Neural cell (in vitro differentiated cells): ENCODE measurements at regions not wholly inside any gene's neighbourhood (a gene's known extent, or its start where the extent isn't known, plus 50 kb on each side); places are given as distances from the start of the nearest gene placed in this dataset.

ENCODE experiments used
- H2AFZ ChIP-seq: fragments of 200-600, 300-800 bp; sonication (generic), shearing (Covaris generic); 2 replicates; pipeline ENCODE4 v1.6.0; 2014; ENCODE audit warnings: low read depth, mild to moderate bottlenecking, antibody characterized with exemption, low read length, moderate library complexity
- H3F3A ChIP-seq: fragments of 200-600 bp; shearing (Covaris generic); 2 replicates; pipeline ENCODE4 v1.6.1; 2016; ENCODE audit warnings: mild to moderate bottlenecking, moderate library complexity, mixed read lengths, antibody characterized with exemption, low read length; ENCODE audit not compliant: insufficient read depth, poor library complexity, severe bottlenecking
- H3K27ac ChIP-seq: fragments of 200-600, 300-800 bp; sonication (generic), shearing (Covaris generic); 2 replicates; pipeline ENCODE4 v1.5.1; 2014; ENCODE audit warnings: mild to moderate bottlenecking, low read length, moderate library complexity
- H3K27me3 ChIP-seq: fragments of 300-800, 200-600 bp; sonication (generic), shearing (Covaris generic); 2 replicates; pipeline ENCODE4 v1.6.0; 2014; ENCODE audit warnings: mild to moderate bottlenecking, low read depth, low read length, moderate library complexity; ENCODE audit not compliant: insufficient read depth
- H3K36me3 ChIP-seq: fragments of 300-800, 200-600 bp; sonication (generic), shearing (Covaris generic); 2 replicates; pipeline ENCODE4 v1.5.1; 2014; ENCODE audit warnings: mild to moderate bottlenecking, antibody characterized with exemption, low read length, moderate library complexity; ENCODE audit not compliant: insufficient read depth
- H3K4me2 ChIP-seq: fragments of 300-800, 200-600 bp; sonication (generic), shearing (Covaris generic); 2 replicates; pipeline ENCODE4 v1.6.0; 2014; ENCODE audit warnings: mild to moderate bottlenecking, low read length
- H3K4me3 ChIP-seq: fragments of 300-800, 200-600 bp; sonication (generic), shearing (Covaris generic); 2 replicates; pipeline ENCODE4 v1.5.1; 2014; ENCODE audit warnings: mild to moderate bottlenecking, low read length, moderate library complexity
- H3K79me2 ChIP-seq: fragments of 200-600 bp; shearing (Covaris generic); replicated peaks from 2 replicates; pipeline ENCODE4 v1.6.0; 2014; ENCODE audit warnings: mild to moderate bottlenecking, low read length, moderate library complexity; ENCODE audit not compliant: insufficient read depth
- H3K9ac ChIP-seq: fragments of 300-800, 200-600 bp; sonication (generic), shearing (Covaris generic); 2 replicates; pipeline ENCODE4 v1.6.1; 2016; ENCODE audit warnings: mild to moderate bottlenecking, low read length, mixed read lengths
- H3K9me2 ChIP-seq: fragments of 200-600 bp; shearing (Covaris generic); 2 replicates; pipeline ENCODE4 v1.6.1; 2016; ENCODE audit warnings: mild to moderate bottlenecking, low read length, mixed read lengths; ENCODE audit not compliant: insufficient read depth
- H3K9me3 ChIP-seq: fragments of 200-600, 300-800 bp; sonication (generic), shearing (Covaris generic); 2 replicates; pipeline ENCODE4 v1.6.1; 2016; ENCODE audit warnings: mild to moderate bottlenecking, mixed run types, low read length, moderate library complexity, mixed read lengths
- H4K20me1 ChIP-seq: fragments of 200-600 bp; shearing (Covaris generic); 2 replicates; pipeline ENCODE4 v1.6.1; 2016; ENCODE audit warnings: mild to moderate bottlenecking, mixed run types; ENCODE audit not compliant: insufficient read depth
- EP300 ChIP-seq: fragments of 450-650 bp; conservative IDR thresholded peaks from 2 replicates; pipeline ENCODE4 v1.6.1; 2014; ENCODE audit warnings: antibody characterized with exemption, mild to moderate bottlenecking, moderate library complexity; ENCODE audit not compliant: poor library complexity, severe bottlenecking
- EZH2 ChIP-seq: fragments of 200-600, 300-800 bp; shearing (Covaris generic), sonication (generic); IDR thresholded peaks from 2 replicates; pipeline ENCODE4 v1.6.1; 2014; ENCODE audit warnings: antibody characterized with exemption, low read length, borderline replicate concordance, mild to moderate bottlenecking; ENCODE audit not compliant: insufficient read depth, poor library complexity, severe bottlenecking
- MXI1 ChIP-seq: fragments of 450-650 bp; conservative IDR thresholded peaks from 2 replicates; pipeline ENCODE4 v1.6.1; 2014; ENCODE audit warnings: antibody characterized with exemption, mild to moderate bottlenecking; ENCODE audit not compliant: poor library complexity, severe bottlenecking
- POLR2AphosphoS5 ChIP-seq: IDR thresholded peaks from 2 replicates; pipeline ENCODE4 v1.6.1; 2012
- RAD21 ChIP-seq: fragments of 450-650 bp; conservative IDR thresholded peaks from 2 replicates; pipeline ENCODE4 v1.6.1; 2014; ENCODE audit warnings: antibody characterized with exemption, mild to moderate bottlenecking, moderate library complexity
- REST ChIP-seq: IDR thresholded peaks from 2 replicates; pipeline ENCODE4 v1.6.1; 2012; ENCODE audit warnings: borderline replicate concordance
- SMC3 ChIP-seq: fragments of 450-650 bp; conservative IDR thresholded peaks from 2 replicates; pipeline ENCODE4 v1.6.1; 2014; ENCODE audit warnings: antibody characterized with exemption, mild to moderate bottlenecking, moderate library complexity; ENCODE audit not compliant: poor library complexity
- TAF1 ChIP-seq: IDR thresholded peaks from 2 replicates; pipeline ENCODE4 v1.6.1; 2012; ENCODE audit warnings: low read depth
- TF ChIP-seq, protein P1 (sequence below): fragments of 450-650 bp; IDR thresholded peaks from 2 replicates; pipeline ENCODE4 v1.5.1; 2014; ENCODE audit warnings: antibody characterized with exemption, mild to moderate bottlenecking, moderate library complexity; ENCODE audit not compliant: poor library complexity, severe bottlenecking

DNA sequence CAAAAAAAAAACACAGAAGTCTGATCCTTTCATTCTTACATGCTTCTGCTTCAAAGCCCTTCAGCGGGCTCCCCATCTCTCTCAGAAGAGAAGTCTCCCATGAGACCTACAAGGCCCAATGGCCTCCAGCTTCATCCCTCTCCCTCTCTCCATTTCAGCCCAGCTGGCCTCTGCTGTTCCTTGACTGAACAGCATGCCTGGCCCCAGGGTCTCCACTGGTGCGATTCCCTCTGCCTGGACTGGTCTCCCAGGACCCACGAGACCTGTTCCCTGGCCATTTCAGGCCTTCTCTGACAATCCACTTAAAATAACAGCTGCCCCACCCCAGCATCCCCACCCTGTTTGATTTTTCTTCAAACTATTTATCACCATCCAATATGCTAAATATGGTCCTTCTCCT, 91.2 kb downstream of the AIPL1 start:
- TF ChIP-seq EZH2 (no peak), REST (no peak)

DNA sequence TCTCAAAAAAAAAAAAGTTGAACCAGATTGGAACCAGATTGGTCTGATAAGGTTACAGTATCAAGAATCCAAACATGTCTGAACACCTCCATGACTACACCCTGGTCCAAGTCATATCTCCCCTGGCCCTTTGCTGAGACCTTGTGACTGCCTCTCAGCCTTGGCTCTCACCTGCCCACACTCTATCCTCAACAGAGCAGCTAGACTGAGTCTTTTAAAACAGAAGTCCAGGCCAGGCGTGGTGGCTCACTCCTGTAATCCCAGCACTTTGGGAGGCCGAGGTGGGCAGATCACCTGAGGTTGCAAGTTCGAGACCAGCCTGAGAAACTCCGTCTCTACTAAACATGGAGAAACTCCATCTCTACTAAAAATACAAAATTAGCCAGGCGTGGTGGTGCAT, 91.7 kb downstream of the AIPL1 start:
- no peaks in the 10 kb centered on the region for H3K9me3 ChIP-seq
- H3K79me2 ChIP-seq = no peaks in the 10 kb centered on the region
- no peaks in the 10 kb centered on the region for H3K9me2 ChIP-seq
- H3K27ac ChIP-seq = no peak overlapping the region
- H3K9ac ChIP-seq = no peak overlapping the region
- H2AFZ ChIP-seq = no peak overlapping the region
- no peaks in the 10 kb centered on the region for H3K36me3 ChIP-seq
- H3K4me2 ChIP-seq = no peak overlapping the region
- no peak overlapping the region for H3K4me3 ChIP-seq
- TF ChIP-seq, protein P1, sequence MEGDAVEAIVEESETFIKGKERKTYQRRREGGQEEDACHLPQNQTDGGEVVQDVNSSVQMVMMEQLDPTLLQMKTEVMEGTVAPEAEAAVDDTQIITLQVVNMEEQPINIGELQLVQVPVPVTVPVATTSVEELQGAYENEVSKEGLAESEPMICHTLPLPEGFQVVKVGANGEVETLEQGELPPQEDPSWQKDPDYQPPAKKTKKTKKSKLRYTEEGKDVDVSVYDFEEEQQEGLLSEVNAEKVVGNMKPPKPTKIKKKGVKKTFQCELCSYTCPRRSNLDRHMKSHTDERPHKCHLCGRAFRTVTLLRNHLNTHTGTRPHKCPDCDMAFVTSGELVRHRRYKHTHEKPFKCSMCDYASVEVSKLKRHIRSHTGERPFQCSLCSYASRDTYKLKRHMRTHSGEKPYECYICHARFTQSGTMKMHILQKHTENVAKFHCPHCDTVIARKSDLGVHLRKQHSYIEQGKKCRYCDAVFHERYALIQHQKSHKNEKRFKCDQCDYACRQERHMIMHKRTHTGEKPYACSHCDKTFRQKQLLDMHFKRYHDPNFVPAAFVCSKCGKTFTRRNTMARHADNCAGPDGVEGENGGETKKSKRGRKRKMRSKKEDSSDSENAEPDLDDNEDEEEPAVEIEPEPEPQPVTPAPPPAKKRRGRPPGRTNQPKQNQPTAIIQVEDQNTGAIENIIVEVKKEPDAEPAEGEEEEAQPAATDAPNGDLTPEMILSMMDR = no peak
- no peak for TF ChIP-seq REST
- TF ChIP-seq RAD21 = no peak
- no peak for TF ChIP-seq SMC3
- no peak for TF ChIP-seq TAF1
- TF ChIP-seq EZH2 = no peak
- TF ChIP-seq POLR2AphosphoS5 = no peak
- TF ChIP-seq MXI1 = no peak
- no peak for TF ChIP-seq EP300
- no peaks in the 10 kb centered on the region for H3F3A ChIP-seq
- no peaks in the 10 kb centered on the region for H4K20me1 ChIP-seq
- no peaks in the 10 kb centered on the region for H3K27me3 ChIP-seq

More for the DNA sequence above, 91.2 kb downstream of the AIPL1 start:
- H3K79me2 ChIP-seq = no peaks in the 10 kb centered on the region
- no peaks in the 10 kb centered on the region for H3K36me3 ChIP-seq
- no peak overlapping the region for H2AFZ ChIP-seq
- H3K4me2 ChIP-seq = no peak overlapping the region
- no peaks in the 10 kb centered on the region for H4K20me1 ChIP-seq
- no peaks in the 10 kb centered on the region for H3K9me2 ChIP-seq
- no peak overlapping the region for H3K9ac ChIP-seq
- H3K9me3 ChIP-seq = no peaks in the 10 kb centered on the region
- H3F3A ChIP-seq = no peaks in the 10 kb centered on the region
- H3K27ac ChIP-seq = no peak overlapping the region
- H3K27me3 ChIP-seq = no peaks in the 10 kb centered on the region
- no peak overlapping the region for H3K4me3 ChIP-seq
